ENCODE measurements at regions not wholly inside any gene's neighbourhood (a gene's known extent, or its start where the extent isn't known, plus 50 kb on each side); places are given as distances from the start of the nearest gene placed in this dataset.

- DNase-seq = no peak
Observed at GRCh38 chr2:122447237-122447636, 691.8 kb downstream of the TSN start.

GRCh38 chr2:122451040-122451439, 695.6 kb downstream of the TSN start:
- DNase-seq = peak; percentile 5 to 28

- no peak for DNase-seq
Observed at GRCh38 chr2:122451697-122452096, 696.2 kb downstream of the TSN start.

DNA sequence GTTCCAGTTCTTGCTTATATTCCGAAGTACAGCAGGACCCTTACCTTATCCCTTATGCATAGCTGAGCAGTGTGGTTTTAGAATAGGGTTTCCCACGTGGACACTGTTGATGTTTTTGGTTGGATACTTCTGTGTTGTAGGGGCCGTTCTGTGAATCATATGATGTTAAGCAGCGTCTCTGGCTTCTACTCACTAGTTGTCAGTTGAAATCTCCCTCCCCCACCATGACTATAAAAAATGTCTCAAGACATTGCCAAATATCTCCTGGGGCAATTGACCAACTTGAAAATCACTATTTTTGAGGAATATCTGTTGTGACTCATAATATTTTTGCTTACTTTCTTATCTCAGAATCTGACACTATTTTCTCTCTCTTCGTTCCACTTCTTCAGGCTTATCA, 713.7 kb downstream of the TSN start:
- DNase-seq = no peak

DNA sequence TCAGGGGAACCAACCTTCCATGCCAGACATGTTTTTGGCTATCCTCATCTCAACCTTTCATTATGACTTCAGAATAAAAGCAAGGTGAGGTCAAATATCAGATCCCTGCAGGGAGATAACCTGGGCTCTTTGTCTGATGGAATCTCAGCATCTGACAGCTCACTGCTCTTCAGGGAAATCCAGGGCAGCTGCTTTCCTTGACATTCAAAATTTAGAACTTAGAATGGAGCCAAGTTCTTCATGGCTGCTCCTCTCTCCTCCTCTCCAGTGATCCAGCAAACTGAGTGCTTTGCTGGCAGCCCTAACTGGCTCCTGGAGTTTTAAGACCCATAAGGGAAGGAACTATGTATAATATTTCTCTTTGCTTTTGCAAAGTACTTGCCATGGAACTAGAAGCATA, 716.3 kb downstream of the TSN start:
- DNase-seq = no peak

DNA sequence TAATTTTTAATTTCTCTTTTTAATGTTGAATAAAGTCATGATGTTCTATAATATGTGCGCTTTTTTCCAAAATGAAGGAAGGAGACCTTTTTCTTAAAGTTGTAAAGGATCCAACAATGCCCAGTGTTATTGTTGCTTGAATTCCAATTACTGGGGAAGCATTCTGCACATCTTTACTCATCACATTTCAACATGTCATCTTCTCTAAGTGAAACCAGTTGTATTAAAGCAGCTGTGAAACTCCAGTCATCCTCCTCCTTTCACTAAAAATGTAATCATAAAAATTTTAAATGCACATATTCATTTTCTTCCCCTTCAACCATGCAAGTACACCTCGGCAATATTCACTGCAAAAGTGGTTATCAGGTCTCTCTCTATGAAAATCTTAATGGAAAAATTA, 722.7 kb downstream of the TSN start:
- DNase-seq = no peak

DNA sequence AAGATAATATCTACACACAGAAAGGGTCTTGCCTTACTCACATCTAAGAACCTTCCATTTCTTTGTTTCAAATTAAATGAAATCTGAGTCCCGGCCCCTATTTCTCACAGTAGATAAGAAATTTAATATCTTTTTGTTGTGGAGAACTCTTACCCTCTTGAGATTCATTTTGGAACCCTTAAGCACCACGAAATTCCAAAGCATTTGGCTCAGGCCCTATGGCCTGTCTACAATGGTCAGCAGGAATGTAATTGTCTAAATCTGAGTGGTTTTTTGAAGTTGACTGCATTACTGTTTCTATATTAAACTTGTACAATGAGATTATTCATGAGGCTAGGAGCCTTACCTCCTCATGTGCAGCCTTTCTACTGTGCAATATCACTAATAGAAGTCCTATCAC, 723.3 kb downstream of the TSN start:
- DNase-seq = no peak

GRCh38 chr2:122480501-122481243, 725.2 kb downstream of the TSN start:
- no peak for DNase-seq

GRCh38 chr2:122481244-122481622, 725.8 kb downstream of the TSN start:
- no peak for DNase-seq

- DNase-seq = no peak
Observed at GRCh38 chr2:122481717-122482116, 726.3 kb downstream of the TSN start.

DNA sequence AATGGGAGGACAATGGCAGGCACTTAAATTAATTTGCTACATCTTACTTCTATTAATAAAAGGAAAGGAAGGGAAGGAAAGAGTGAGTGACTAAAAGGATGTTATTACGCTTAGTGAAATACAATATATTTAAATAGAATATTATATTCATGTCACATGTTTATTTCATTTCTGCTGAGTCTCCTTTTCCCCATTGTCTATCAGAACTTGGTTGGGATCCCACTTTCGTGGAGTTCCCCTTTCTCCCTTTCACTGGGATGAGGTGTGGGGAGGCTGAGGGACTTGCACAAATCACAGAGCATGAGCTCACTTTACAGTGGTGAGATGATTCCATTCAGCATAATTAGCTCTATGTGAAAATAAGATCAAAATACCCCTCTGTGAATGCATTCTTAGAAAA, 730.6 kb downstream of the TSN start:
- DNase-seq = no peak

DNA sequence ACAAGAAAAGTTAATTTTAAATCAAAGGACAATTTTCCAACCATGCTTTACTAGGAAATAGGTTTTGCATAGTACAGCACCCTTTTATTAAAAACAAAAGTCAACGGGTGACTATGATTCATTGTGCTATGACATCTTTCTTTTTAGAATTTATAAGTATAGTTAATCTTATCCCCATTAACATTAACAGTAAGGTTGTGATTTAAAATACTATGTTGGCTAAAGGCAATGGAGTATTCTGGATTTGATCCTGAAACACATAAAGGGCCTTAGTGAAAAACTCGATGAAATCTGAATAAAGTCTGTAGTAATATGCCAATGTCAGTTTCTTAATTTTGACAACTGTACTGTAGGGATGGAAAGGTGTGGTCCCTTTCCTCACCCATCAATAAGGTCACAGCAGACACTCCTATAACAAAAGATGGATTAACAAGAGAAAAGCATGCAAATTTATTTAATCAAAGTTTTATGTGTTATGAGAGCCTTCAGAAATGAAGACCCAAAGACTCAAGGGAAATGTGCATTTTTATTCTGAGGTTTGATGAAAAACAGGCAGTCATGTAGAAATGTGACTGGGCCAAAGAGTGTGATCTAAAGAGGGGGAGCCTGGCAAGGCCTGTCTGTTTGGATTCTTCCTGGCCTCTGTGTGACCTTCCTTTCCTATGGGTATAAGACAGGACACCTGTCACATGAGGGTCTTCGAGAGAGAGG, 731.4 kb downstream of the TSN start:
- no peak for DNase-seq

- no peak for DNase-seq
Observed at GRCh38 chr2:122491011-122491410, 735.6 kb downstream of the TSN start.

DNA sequence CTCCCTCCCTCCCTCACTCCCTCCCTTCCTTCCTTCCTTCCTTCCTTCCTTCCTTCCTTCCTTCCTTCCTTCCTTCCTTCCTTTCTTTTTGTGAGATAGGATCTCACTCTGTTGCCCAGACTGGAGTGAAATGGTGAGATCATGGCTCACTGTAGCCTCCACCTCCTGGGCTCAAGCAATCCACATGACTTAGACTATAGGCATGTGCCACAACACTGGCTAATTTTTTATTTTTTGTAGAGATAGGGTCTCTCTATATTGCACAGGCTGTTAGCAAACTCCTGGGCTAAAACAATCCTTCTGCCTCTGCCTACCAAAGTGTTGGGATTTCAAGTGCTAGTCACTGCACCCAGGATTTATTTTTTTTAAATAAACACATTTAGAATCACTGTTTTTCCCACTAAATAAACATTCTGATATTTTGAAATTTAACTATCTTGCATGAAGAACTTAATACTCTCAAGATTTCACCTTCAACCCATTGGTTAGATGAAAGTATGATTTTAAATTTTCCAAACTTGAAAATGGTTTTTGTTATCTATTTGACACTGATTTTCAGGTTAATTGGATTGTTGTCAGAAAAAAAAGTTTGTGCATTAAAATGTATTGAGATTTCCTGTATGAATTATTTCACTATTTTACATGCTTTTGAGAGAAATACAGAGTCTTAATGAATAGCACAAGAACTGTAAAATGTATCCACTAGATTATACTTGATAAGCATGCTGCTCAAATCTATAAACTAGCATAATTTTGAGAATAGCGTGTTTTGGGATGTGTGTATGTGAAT, 745.1 kb downstream of the TSN start:
- no peak for DNase-seq

DNA sequence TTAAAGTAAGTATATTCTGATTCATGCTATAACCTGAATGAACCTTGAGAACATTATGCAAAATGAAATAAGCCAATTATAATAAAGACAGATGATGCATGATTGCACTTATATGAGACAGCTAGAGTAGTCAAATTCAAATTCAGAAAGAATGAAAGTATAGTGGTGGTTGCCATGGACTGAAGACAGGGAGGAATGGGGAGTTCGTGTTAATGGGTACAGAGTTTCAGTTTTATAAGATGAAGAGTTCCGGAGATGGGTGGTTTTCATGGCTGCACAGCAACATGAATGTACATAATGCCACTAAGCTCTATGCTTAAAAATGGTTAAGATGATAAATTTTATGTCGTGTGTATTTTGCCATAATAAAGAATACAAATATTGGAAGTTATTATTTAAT, 751.2 kb downstream of the TSN start:
- no peak for DNase-seq

DNA sequence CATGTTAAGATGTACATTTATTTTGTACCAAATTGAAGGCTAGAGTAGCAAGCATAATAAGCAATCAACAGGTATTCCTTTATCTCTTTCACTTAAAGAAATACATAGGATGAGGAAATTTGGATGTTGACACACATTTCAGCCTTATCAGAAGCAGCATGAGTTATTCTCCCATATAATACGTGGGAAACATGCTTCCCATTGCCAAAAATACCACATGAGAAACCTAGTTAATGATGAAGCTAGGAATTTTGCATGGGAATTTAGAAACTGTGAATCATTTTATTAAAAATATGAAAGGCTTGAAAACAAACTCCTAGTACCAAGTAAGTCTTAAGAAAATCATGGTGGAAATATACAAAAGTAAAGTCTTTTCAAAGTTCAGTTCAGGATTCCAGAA, 751.8 kb downstream of the TSN start:
- DNase-seq = no peak

GRCh38 chr2:122512091-122512490, 756.6 kb downstream of the TSN start:
- no peak for DNase-seq

GRCh38 chr2:122514451-122514996, 759.1 kb downstream of the TSN start:
- no peak for DNase-seq

- DNase-seq = no peak
Observed at GRCh38 chr2:122515731-122516290, 760.4 kb downstream of the TSN start.

DNA sequence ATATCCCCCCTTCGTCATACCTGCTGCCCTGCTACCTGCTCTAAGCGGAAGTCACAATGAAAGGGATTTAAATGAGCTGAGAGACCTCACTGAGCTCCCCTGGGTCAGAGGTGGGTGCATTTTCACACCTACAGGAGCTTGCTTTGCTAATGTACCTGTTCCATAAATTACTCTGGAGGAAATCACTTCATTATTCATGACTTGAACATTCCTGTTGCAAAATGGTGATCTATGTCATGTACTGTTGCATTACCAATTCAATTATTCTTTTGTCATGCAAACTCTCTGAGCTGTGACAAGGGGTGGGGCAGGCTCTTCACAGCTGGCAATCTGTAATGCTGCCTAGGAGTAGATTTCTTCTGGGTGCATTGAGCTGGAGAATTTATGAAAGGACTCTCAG, 761.3 kb downstream of the TSN start:
- DNase-seq = no peak

DNA sequence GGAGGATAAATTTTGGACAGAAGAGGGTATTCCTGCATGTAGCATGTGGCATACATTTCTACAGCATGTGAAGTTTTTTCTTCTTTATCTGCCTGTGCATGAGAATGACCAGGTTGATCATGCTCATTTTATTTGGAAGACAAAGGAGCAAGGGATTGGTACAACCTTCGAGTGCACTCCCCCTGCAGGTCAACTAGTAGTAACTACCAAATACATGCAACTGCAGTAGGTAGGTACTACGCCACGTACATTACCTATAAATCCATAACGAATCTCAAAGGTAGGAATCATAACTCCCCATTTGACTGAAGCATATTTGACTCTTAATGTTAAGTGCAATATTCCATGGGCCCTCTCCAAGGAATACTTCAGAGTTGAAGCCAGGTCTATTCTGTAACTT, 763.9 kb downstream of the TSN start:
- no peak for DNase-seq

GRCh38 chr2:122519821-122520611, 764.6 kb downstream of the TSN start:
- no peak for DNase-seq

Data from inflammatory macrophage treated with lipopolysaccharide for 1 hour (primary cell).